ENCODE measurements at regions not wholly inside any gene's neighbourhood (a gene's known extent, or its start where the extent isn't known, plus 50 kb on each side); places are given as distances from the start of the nearest gene placed in this dataset.

DNA sequence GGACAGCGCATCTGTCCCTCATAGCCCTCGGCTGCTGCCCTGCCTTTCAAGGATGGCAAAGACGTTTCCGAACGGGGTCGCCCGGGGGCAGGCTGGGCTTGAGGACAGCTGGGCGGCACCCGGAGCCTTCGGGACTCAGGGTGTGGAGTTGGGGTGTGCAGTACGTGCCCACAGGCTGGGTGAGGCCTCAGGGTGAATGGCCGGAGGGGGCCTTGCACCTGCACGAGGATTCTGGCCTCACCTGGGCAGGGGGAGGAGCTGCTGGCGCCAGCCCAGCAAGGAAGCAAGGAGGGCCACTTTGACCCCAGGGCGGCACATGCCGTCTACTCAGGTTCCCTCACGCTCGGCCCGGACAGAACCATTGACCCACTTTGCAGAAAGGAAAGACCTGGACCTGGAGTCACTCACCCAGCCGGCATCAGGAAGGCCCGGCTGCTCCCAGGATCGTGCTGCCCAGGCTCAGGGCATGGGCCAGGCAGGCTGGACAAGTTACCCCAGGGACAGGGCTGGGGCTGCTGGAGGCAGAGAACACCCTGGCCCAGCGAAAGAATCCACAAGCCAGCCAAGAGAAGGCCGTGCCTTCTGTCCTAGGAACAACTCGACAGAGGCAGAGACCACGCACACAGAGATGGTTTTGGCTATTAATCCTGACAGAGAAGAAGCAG lies 65.1 kb upstream of the TTC34 start:
- no peak for DNase-seq

DNA sequence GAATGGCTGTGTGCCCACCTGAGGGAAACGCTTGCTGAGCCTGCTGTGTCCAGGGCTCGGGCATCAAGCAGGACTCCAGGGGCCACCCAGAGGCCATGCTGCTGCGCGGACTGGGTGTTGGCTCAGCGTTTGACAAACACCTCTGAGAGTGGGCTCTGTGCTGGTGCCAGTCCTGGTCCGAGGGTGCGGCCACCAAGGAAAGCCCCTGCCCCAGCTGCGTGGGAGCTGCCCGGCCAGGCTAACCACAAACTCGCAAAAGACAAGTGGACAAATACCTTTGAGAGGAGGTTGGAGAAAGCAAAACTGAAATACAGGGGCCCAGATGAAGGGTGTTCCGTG lies 65.6 kb upstream of the TTC34 start:
- no peak for DNase-seq

- no peak for DNase-seq
Observed at GRCh38 chr1:2867861-2868260, 66.4 kb upstream of the TTC34 start.

GRCh38 chr1:2868571-2869195 lies 67.2 kb upstream of the TTC34 start:
- DNase-seq: no peak

DNA sequence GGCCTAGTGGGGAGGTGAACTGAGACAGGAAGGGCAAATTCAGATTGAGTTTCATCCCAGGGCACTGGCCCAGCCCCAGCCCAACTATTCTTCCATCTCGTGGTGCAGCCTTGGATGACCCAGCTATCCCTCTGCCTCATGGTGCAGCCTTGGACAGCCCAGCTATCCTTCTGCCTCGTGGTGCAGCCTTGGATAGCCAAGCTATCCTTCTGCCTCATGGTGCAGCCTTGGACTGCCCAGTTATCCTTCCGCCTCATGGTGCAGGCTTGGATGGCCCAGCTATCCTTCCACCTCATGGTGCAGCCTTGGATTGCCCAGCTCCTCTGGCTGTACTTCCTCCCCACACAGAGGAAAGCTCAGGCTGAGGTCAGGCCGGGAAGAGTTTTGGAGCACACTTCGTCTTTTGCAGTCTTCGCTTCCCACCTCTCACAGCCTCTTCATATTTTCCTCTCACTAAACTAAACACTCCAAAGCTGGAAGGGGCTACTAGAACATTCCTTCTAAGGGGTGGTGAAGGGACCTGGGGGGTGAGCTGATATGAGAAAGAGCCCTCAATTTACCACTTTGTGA lies 69.8 kb upstream of the TTC34 start:
- DNase-seq: no peak

DNA sequence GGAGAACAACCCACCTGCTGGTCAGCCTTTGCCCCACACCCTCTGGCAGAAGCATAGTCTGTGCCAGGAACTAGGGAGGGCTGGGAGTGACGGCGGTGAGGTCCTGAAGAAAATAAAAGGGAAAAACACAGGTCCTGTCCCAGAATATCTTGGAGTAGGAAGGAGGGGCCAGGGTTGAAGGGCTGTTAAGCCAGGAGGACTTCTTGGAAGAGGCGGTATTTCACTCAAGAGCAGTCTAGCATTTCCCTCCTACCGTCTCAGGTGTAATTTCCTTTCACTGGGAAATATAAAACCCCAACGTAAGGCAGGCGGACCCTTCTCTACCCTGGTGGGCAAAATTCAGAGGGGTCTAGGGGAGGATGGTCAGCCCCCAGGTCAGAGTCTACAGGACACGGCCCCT lies 72.7 kb upstream of the TTC34 start:
- DNase-seq: no peak

DNA sequence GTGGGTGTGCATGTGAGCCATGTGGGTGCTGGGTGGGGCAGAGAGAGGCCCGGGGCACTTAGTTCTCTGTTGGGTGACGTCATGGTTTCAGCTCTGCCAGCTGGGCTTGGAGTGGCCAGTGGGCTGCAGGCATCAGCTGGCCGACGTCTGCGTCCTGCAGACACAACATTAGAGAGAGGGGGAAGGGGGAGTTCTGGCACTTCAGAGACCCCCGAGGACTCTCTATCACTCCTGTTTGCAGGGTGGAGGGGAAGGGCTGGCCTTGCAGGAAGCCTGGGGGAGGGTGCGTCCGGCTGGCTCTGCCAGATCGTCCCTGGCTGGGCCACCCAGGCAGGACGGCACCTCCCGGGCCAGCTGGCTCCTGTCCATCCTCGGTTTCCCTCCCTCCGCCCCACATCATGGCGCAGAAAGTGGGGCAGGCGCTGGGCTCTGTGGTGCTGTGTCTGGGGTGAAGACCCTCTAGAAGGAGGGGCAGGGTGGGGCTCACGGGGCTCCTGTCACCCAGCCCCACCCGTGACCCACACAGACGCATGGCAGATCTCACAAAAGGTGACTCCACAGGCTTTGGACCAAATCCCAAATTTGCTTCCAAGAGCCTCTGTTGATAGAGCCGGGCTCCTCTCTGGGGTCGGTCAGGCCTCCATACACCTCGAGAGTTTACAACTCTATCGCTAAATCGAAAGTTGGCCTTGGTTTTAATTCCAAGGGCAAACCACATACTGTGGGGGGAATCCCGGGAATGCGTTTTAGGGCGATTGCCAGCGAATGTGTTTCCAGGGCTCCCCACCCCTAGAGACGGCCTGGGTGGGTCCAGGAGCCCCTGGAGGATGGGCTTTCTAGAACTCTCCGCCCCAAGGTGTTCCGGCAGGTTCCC lies 73.4 kb upstream of the TTC34 start:
- no peak for DNase-seq

DNA sequence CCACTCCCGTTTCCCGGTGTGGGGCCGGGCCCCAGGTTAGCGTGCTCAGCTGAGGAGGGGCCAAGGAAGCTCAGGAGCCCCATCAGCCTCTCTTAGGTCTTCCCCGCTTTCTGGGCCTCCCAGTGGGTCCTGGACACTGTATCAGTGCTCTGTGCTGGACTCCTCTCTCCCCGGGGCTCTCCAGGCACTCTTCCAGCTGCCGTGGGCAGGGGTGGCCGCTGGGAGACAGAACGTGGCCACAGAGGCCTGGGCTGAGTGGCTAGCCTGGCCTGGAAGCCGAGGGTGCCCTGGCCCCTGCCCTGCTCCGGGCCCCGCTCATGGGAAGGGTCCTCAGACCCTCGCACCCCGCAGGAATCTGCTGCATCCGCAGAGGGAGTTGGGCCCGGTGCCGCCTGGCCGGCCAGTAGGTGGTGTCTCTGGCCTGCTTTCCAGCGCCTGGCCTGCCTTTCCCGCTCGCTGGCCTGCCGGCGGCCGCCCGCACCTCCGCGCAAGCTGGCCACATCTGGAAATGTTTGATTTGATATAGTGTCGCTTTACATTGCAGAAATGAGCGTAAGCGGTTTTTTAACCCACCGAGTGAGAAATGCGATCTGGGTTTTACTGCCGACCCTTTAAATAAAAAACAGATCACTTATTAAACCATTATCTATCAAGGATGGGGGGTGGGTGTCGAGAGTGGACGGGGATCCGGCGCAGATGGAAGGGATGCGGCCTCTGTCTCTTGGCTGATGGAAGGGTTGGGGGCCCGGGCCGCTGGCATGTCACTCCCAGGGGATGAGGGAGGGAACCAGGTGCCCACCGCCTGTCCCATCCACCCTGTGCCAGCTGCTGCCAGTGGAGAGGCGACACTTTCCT lies 74.4 kb upstream of the TTC34 start:
- DNase-seq: no peak

DNA sequence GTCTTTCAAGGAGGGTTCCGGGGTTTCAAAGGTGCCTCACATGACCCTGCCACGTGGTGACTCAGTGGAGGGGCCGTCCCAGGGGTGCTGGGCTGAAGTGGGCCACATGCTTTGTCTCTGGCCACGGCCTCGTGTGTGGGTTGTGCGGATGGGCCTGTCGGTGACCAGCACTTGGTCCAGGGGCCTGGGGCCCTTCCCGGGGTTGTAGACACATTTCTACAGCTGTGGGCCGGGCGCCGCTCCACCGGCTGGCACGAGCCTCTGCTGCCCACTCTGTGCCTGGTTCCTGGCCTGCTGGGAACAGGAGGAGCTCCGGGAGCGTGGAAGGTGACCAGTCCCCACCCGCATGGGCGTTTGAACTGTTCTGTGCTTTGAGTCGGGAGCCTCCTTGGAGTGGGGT lies 75.4 kb upstream of the TTC34 start:
- no peak for DNase-seq

DNA sequence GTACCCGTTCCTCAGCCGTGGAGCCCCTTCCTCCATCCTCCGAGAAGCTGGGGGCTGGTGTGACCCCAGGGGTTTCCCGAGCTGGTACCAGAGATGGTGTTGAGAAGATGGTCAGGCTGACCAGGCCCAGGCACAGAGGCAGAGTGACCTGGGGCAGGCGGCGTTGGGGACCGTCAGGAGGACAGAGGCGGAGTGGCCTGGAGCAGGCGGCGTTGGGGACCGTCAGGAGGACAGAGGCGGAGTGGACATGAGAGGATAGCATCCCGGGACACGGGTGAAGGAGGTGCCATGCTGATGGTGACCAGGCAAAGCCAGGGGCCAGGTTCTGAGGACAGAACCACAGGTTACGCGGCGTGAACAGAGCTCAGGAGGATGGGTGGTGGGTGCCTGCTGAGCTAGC lies 75.9 kb upstream of the TTC34 start:
- no peak for DNase-seq

DNA sequence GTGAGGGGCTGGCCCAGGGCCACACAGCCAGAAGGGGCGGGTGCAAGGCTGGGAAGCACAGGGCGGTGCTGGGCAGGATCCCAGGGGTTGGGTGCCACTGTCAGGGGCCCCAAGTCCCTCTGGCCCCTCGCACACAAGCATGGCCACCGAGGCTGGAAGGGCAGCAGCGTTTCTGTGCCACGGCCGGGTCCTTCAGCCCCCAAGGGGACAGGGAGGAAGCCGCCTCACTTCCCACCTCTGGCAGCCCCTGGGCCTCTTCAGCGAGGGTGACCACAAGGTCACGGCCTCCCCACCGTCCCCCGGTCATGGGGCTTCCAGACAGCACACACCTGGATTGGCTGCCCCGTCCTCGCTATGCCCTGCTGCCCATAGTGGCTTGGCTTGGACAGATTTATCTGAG lies 77.1 kb upstream of the TTC34 start:
- DNase-seq: no peak

- DNase-seq: no peak
Observed at GRCh38 chr1:2879026-2879425, 77.5 kb upstream of the TTC34 start.

- DNase-seq: no peak
Observed at GRCh38 chr1:2879591-2879990, 78.1 kb upstream of the TTC34 start.

GRCh38 chr1:2880086-2880485 lies 78.6 kb upstream of the TTC34 start:
- no peak for DNase-seq

- no peak for DNase-seq
Observed at GRCh38 chr1:2880812-2881295, 79.4 kb upstream of the TTC34 start.

GRCh38 chr1:2881556-2881955 lies 80.1 kb upstream of the TTC34 start:
- no peak for DNase-seq

GRCh38 chr1:2882966-2883696 lies 81.6 kb upstream of the TTC34 start:
- DNase-seq: no peak

GRCh38 chr1:2885001-2885400 lies 83.5 kb upstream of the TTC34 start:
- DNase-seq: no peak

DNA sequence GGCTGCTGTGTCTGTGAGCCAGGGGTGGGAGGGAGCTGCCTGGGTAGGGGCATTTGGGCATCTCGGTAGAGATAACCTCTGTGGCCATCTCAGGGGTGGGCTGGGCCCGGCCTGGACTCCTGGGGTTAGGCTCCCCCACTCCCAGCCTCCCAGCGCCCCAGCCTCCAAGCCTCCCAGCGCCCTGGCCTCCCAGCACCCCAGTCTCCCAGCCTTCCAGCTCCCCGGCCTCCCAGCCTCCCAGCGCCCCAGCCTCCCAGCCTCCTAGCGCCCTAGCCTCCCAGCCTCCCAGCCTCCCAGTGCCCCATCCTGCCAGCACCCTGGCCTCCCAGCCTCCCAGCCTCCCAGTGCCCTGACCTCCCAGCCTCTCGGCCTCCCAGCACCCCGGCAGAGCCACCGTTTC lies 85.1 kb upstream of the TTC34 start:
- no peak for DNase-seq

- DNase-seq: no peak
Observed at GRCh38 chr1:2887941-2888855, 86.7 kb upstream of the TTC34 start.
